ENCODE measurements at regions not wholly inside any gene's neighbourhood (a gene's known extent, or its start where the extent isn't known, plus 50 kb on each side); places are given as distances from the start of the nearest gene placed in this dataset.
A peak's percentile ranks its signal among the peaks of the same experiment; 100 is the strongest.

GRCh38 chr14:49306152-49306751 is 279.9 kb downstream of the RPS29 start:
- TF ChIP-seq CTCF (IDR thresholded peaks at IDR 0.05 in 2 of 3, conservative IDR thresholded peaks at IDR 0.05 in 1 of 3; ENCODE audit: borderline replicate concordance in 1 of 3, insufficient read depth in 1 of 3, low read depth in 2 of 3, low read length in 2 of 3) (peak; percentile 12 to 65 (median 39); a peak in 3 of 6 replicates), EZH2 (IDR thresholded peaks at IDR 0.05) (no peak), TCF7L2 (IDR thresholded peaks at IDR 0.05; ENCODE audit: borderline replicate concordance, extremely low read depth, insufficient read depth, insufficient read length) (peak; percentile 23)
